ENCODE measurements at regions not wholly inside any gene's neighbourhood (a gene's known extent, or its start where the extent isn't known, plus 50 kb on each side); places are given as distances from the start of the nearest gene placed in this dataset.

- Histone ChIP-seq H3K27me3 (ENCODE audit: control insufficient read depth, insufficient read depth, low read length) (no peaks in the 10 kb centered on the region), H4K91ac (ENCODE audit: insufficient read depth, low read depth, low read length) (no peak overlapping the region), H3K79me1 (ENCODE audit: low read depth in 1 of 2, low read length in 2 of 2) (no peaks in the 10 kb centered on the region), H3K14ac (replicated peaks; ENCODE audit: low read depth, low read length) (no peak overlapping the region), H3K9me3 (ENCODE audit: control insufficient read depth, insufficient read depth, low read length) (no peaks in the 10 kb centered on the region), H3K23ac (ENCODE audit: low read depth, low read length) (no peak overlapping the region), H2AK9ac (replicated peaks; ENCODE audit: low read depth, low read length, poor library complexity) (no peak overlapping the region), H3K4ac (ENCODE audit: low read depth, low read length) (no peak overlapping the region), H2BK5ac (ENCODE audit: low read depth, low read length, poor library complexity, severe bottlenecking) (no peak overlapping the region), H2BK20ac (ENCODE audit: low read depth, low read length) (no peak overlapping the region), H3K4me2 (ENCODE audit: low read depth, low read length) (no peak overlapping the region), H4K20me1 (ENCODE audit: insufficient read depth, low read length) (no peaks in the 10 kb centered on the region), H2AFZ (replicated peaks; ENCODE audit: low read length, poor library complexity) (no peak overlapping the region), H3K56ac (ENCODE audit: extremely low read depth, insufficient read depth, low read length) (no peak overlapping the region), H4K8ac (ENCODE audit: low read depth in 2 of 2, low read length in 2 of 2) (no peak overlapping the region), H4K5ac (ENCODE audit: low read depth, low read length) (no peak overlapping the region), H3K9ac (ENCODE audit: low read depth, low read length) (no peak overlapping the region), H3K4me3 (ENCODE audit: insufficient read depth, low read depth, low read length) (no peak overlapping the region), H3K18ac (ENCODE audit: low read depth, low read length) (no peak overlapping the region), H3K36me3 (ENCODE audit: control insufficient read depth, insufficient read depth, low read length) (no peaks in the 10 kb centered on the region), H2BK120ac (ENCODE audit: low read depth, low read length) (no peak overlapping the region), H3K9me1 (ENCODE audit: insufficient read depth, low read length) (no peaks in the 10 kb centered on the region), H3K27ac (ENCODE audit: insufficient read depth, low read length) (no peak overlapping the region), H2BK15ac (ENCODE audit: low read depth, low read length) (no peak overlapping the region), H2AK5ac (ENCODE audit: low read depth, low read length) (no peak overlapping the region), H3K4me1 (ENCODE audit: control insufficient read depth, insufficient read depth, low read length) (no peaks in the 10 kb centered on the region)
- dilution Hi-C loops (cut with HindIII; ENCODE audit: low sequenced_read_pairs, unreplicated experiment), result no loop called here
- no peak for ATAC-seq (ENCODE audit: low read depth)
- intact Hi-C loops (cut with micrococcal nuclease), result no loop called here
- no peak for DNase-seq
- no TSS peak for BruUV-seq (replicated peaks)
- in situ Hi-C loops (cut with MboI; ENCODE audit: low sequenced_read_pairs), result no loop called here
- CTCF ChIA-PET, result interaction anchor here (0.6 kb wide), 1 partner anchor 18 kb away, joined by 3 read pairs; no protein-coding TSS in a partner anchor
- POLR2A ChIA-PET (ENCODE audit: unreplicated experiment), result no interaction called here
- TF ChIP-seq RFX5 (IDR thresholded peaks at IDR 0.05; ENCODE audit: low read depth, low read length) (no peak), POLR2A (IDR thresholded peaks at IDR 0.05; ENCODE audit: low read depth, low read length) (no peak), RCOR1 (IDR thresholded peaks at IDR 0.05; ENCODE audit: insufficient replicate concordance, low read length) (no peak), FOS (IDR thresholded peaks at IDR 0.05; ENCODE audit: low read depth, low read length) (no peak), CTCF (conservative IDR thresholded peaks at IDR 0.05; ENCODE audit: low read depth, low read length) (no peak), CHD1 (IDR thresholded peaks at IDR 0.05; ENCODE audit: low read depth, low read length) (no peak), MAFK (IDR thresholded peaks at IDR 0.05; ENCODE audit: low read depth, low read length) (no peak), RAD21 (IDR thresholded peaks at IDR 0.05; ENCODE audit: low read length) (no peak), ELK1 (IDR thresholded peaks at IDR 0.05; ENCODE audit: borderline replicate concordance, low read depth, low read length) (no peak), CEBPB (IDR thresholded peaks at IDR 0.05; ENCODE audit: low read depth, low read length) (no peak), MAZ (IDR thresholded peaks at IDR 0.05; ENCODE audit: borderline replicate concordance, low read depth, low read length) (no peak), SMC3 (IDR thresholded peaks at IDR 0.05; ENCODE audit: low read depth, low read length) (no peak), MXI1 (IDR thresholded peaks at IDR 0.05; ENCODE audit: borderline replicate concordance, low read depth, low read length) (no peak), NFE2L2 (IDR thresholded peaks at IDR 0.05; ENCODE audit: low read depth, low read length) (no peak), BHLHE40 (IDR thresholded peaks at IDR 0.05; ENCODE audit: low read depth, low read length) (no peak), USF2 (IDR thresholded peaks at IDR 0.05; ENCODE audit: low read depth, low read length) (no peak)
- no CpG with 5 or more reads among the region's 2 CpGs for WGBS, 2 experiments (ENCODE audit: extremely low coverage in 2 of 2, insufficient read length in 1 of 2)
These were observed 172.0 kb upstream of the TP63 start for GRCh38 chr3:189459231-189459630.
